KMS-11 (cell line): ENCODE measurements at regions not wholly inside any gene's neighbourhood (a gene's known extent, or its start where the extent isn't known, plus 50 kb on each side); places are given as distances from the start of the nearest gene placed in this dataset.

ENCODE experiments used
- H2AFZ ChIP-seq: fragments of 200-600 bp; sonication (generic); 2 replicates; pipeline ENCODE4 v1.6.1; 2016; ENCODE audit warnings: antibody characterized with exemption, mixed run types, low read depth
- H3K27ac ChIP-seq: fragments of 200-600 bp; sonication (generic); 2 replicates; pipeline ENCODE4 v1.6.1; 2016; ENCODE audit warnings: mild to moderate bottlenecking, mixed run types
- H3K27me3 ChIP-seq: fragments of 200-600 bp; sonication (generic); 2 replicates; pipeline ENCODE4 v1.6.1; 2017; ENCODE audit warnings: mild to moderate bottlenecking, low read depth, mixed run types, moderate library complexity; ENCODE audit not compliant: insufficient read depth
- H3K36me3 ChIP-seq: fragments of 200-600 bp; sonication (generic); 2 replicates; pipeline ENCODE4 v1.6.1; 2017; ENCODE audit warnings: mild to moderate bottlenecking, mixed run types; ENCODE audit not compliant: insufficient read depth
- H3K4me1 ChIP-seq: fragments of 200-600 bp; sonication (generic); 2 replicates; pipeline ENCODE4 v1.6.1; 2016; ENCODE audit warnings: mild to moderate bottlenecking, low read depth, mixed run types; ENCODE audit not compliant: poor library complexity, severe bottlenecking
- H3K4me2 ChIP-seq: fragments of 200-600 bp; sonication (generic); 2 replicates; pipeline ENCODE4 v1.7.0; 2016; ENCODE audit warnings: mild to moderate bottlenecking, mixed run types
- H3K4me3 ChIP-seq: fragments of 200-600 bp; sonication (generic); IDR thresholded peaks from 2 replicates; pipeline ENCODE4 v1.6.1; 2017; ENCODE audit warnings: low read depth, low read length, mixed read lengths; ENCODE audit not compliant: insufficient read depth
- H3K79me2 ChIP-seq: fragments of 200-600 bp; sonication (generic); 2 replicates; pipeline ENCODE4 v1.6.1; 2016; ENCODE audit warnings: low read depth, mixed run types; ENCODE audit not compliant: insufficient read depth
- H3K9ac ChIP-seq: fragments of 200-600 bp; sonication (generic); 2 replicates; pipeline ENCODE4 v1.6.1; 2016; ENCODE audit warnings: mild to moderate bottlenecking, mixed run types
- H4K20me1 ChIP-seq: fragments of 200-600 bp; sonication (generic); 2 replicates; pipeline ENCODE4 v1.6.1; 2016; ENCODE audit warnings: mild to moderate bottlenecking, mixed run types; ENCODE audit not compliant: insufficient read depth
- TF ChIP-seq, protein P1 (sequence below): fragments of 200-600 bp; sonication (generic); conservative IDR thresholded peaks from 2 replicates; pipeline ENCODE4 v1.6.1; 2017; ENCODE audit warnings: low read depth, mild to moderate bottlenecking, antibody characterized with exemption, low read length, moderate library complexity, mixed read lengths

- H3K79me2 ChIP-seq, result no peaks in the 10 kb centered on the region
- H3K4me2 ChIP-seq, result no peak overlapping the region
- H4K20me1 ChIP-seq, result no peaks in the 10 kb centered on the region
- no peaks in the 10 kb centered on the region for H3K4me1 ChIP-seq
- no peak overlapping the region for H2AFZ ChIP-seq
- H3K9ac ChIP-seq, result no peak overlapping the region
- no peak overlapping the region for H3K4me3 ChIP-seq
- no peaks in the 10 kb centered on the region for H3K27me3 ChIP-seq
- H3K27ac ChIP-seq, result no peak overlapping the region
- no peaks in the 10 kb centered on the region for H3K36me3 ChIP-seq
- TF ChIP-seq, protein P1, sequence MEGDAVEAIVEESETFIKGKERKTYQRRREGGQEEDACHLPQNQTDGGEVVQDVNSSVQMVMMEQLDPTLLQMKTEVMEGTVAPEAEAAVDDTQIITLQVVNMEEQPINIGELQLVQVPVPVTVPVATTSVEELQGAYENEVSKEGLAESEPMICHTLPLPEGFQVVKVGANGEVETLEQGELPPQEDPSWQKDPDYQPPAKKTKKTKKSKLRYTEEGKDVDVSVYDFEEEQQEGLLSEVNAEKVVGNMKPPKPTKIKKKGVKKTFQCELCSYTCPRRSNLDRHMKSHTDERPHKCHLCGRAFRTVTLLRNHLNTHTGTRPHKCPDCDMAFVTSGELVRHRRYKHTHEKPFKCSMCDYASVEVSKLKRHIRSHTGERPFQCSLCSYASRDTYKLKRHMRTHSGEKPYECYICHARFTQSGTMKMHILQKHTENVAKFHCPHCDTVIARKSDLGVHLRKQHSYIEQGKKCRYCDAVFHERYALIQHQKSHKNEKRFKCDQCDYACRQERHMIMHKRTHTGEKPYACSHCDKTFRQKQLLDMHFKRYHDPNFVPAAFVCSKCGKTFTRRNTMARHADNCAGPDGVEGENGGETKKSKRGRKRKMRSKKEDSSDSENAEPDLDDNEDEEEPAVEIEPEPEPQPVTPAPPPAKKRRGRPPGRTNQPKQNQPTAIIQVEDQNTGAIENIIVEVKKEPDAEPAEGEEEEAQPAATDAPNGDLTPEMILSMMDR, result no peak
Measured at GRCh38 chr3:174792864-174793263, 66.3 kb upstream of the NAALADL2 start.
